ENCODE measurements at regions not wholly inside any gene's neighbourhood (a gene's known extent, or its start where the extent isn't known, plus 50 kb on each side); places are given as distances from the start of the nearest gene placed in this dataset.

GRCh38 chr4:33746979-33747378 lies 2497.3 kb downstream of the ARAP2 start:
- Histone ChIP-seq H3K4me3 (ENCODE audit: low read depth, low read length, poor library complexity, severe bottlenecking) (no peak overlapping the region), H3K9me2 (ENCODE audit: low read depth, low read length) (no peaks in the 10 kb centered on the region), H3K27ac (ENCODE audit: low read depth, low read length, poor library complexity, severe bottlenecking) (peak overlapping the region; percentile 71), H3K9me3 (ENCODE audit: low read length) (no peaks in the 10 kb centered on the region), H3K4me2 (ENCODE audit: low read length) (no peak overlapping the region), H3K9ac (ENCODE audit: low read length) (no peak overlapping the region), H3F3A (ENCODE audit: insufficient read depth, low read length) (no peaks in the 10 kb centered on the region), H3K4me1 (ENCODE audit: insufficient read depth, low read length, severe bottlenecking) (peaks cover 22% of the 10 kb centered on the region), H3K27me3 (ENCODE audit: insufficient read depth, low read length) (no peaks in the 10 kb centered on the region), H3K36me3 (ENCODE audit: insufficient read depth, low read length) (no peaks in the 10 kb centered on the region), H4K20me1 (ENCODE audit: insufficient read depth, low read length) (no peaks in the 10 kb centered on the region), H3K79me2 (ENCODE audit: insufficient read depth, low read length) (no peaks in the 10 kb centered on the region), H2AFZ (ENCODE audit: low read length) (no peak overlapping the region)
- TF ChIP-seq, protein P1, sequence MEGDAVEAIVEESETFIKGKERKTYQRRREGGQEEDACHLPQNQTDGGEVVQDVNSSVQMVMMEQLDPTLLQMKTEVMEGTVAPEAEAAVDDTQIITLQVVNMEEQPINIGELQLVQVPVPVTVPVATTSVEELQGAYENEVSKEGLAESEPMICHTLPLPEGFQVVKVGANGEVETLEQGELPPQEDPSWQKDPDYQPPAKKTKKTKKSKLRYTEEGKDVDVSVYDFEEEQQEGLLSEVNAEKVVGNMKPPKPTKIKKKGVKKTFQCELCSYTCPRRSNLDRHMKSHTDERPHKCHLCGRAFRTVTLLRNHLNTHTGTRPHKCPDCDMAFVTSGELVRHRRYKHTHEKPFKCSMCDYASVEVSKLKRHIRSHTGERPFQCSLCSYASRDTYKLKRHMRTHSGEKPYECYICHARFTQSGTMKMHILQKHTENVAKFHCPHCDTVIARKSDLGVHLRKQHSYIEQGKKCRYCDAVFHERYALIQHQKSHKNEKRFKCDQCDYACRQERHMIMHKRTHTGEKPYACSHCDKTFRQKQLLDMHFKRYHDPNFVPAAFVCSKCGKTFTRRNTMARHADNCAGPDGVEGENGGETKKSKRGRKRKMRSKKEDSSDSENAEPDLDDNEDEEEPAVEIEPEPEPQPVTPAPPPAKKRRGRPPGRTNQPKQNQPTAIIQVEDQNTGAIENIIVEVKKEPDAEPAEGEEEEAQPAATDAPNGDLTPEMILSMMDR (IDR thresholded peaks at IDR 0.05; ENCODE audit: low read length): no peak
- TF ChIP-seq EZH2 (IDR thresholded peaks at IDR 0.05; ENCODE audit: borderline replicate concordance, low read length): no peak

GRCh38 chr4:33751050-33751449 lies 2493.3 kb downstream of the ARAP2 start:
- no peak for TF ChIP-seq EZH2 (IDR thresholded peaks at IDR 0.05; ENCODE audit: borderline replicate concordance, low read length)
- TF ChIP-seq, protein P1 (IDR thresholded peaks at IDR 0.05; ENCODE audit: low read length): no peak
- H3K36me3 ChIP-seq (ENCODE audit: insufficient read depth, low read length): no peaks in the 10 kb centered on the region
- H3K79me2 ChIP-seq (ENCODE audit: insufficient read depth, low read length): no peaks in the 10 kb centered on the region
- H3K4me2 ChIP-seq (ENCODE audit: low read length): no peak overlapping the region
- no peak overlapping the region for H2AFZ ChIP-seq (ENCODE audit: low read length)
- H4K20me1 ChIP-seq (ENCODE audit: insufficient read depth, low read length): no peaks in the 10 kb centered on the region
- H3K9me2 ChIP-seq (ENCODE audit: low read depth, low read length): no peaks in the 10 kb centered on the region
- H3K4me3 ChIP-seq (ENCODE audit: low read depth, low read length, poor library complexity, severe bottlenecking): no peak overlapping the region
- peaks cover 22% of the 10 kb centered on the region for H3K4me1 ChIP-seq (ENCODE audit: insufficient read depth, low read length, severe bottlenecking)
- no peak overlapping the region for H3K27ac ChIP-seq (ENCODE audit: low read depth, low read length, poor library complexity, severe bottlenecking)
- no peaks in the 10 kb centered on the region for H3K27me3 ChIP-seq (ENCODE audit: insufficient read depth, low read length)
- H3K9me3 ChIP-seq (ENCODE audit: low read length): no peaks in the 10 kb centered on the region
- no peak overlapping the region for H3K9ac ChIP-seq (ENCODE audit: low read length)
- no peaks in the 10 kb centered on the region for H3F3A ChIP-seq (ENCODE audit: insufficient read depth, low read length)

DNA sequence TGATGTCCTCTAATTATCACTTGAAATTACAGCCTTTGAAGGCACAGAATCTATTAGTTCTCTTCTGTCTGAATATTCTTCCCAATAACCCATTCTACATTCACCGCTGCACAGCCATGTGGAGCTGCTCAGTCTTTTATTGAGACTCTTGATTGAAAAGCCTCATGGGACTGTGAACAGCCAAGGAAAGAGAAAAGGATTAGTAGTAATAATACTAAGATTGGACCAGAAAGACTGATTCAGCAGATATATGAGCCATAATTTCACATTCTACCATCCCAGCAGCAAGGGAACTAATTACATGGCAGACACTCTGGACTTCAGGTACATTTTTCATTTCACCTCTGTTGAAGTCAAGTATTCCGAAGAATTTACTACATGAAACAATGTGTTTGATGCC lies 2471.7 kb downstream of the ARAP2 start:
- H3F3A ChIP-seq (ENCODE audit: insufficient read depth, low read length): no peaks in the 10 kb centered on the region
- no peaks in the 10 kb centered on the region for H3K9me2 ChIP-seq (ENCODE audit: low read depth, low read length)
- no peak overlapping the region for H3K4me2 ChIP-seq (ENCODE audit: low read length)
- no peaks in the 10 kb centered on the region for H3K79me2 ChIP-seq (ENCODE audit: insufficient read depth, low read length)
- H3K9ac ChIP-seq (ENCODE audit: low read length): no peak overlapping the region
- H3K9me3 ChIP-seq (ENCODE audit: low read length): no peaks in the 10 kb centered on the region
- H2AFZ ChIP-seq (ENCODE audit: low read length): no peak overlapping the region
- H4K20me1 ChIP-seq (ENCODE audit: insufficient read depth, low read length): no peaks in the 10 kb centered on the region
- no peaks in the 10 kb centered on the region for H3K36me3 ChIP-seq (ENCODE audit: insufficient read depth, low read length)
- no peaks in the 10 kb centered on the region for H3K27me3 ChIP-seq (ENCODE audit: insufficient read depth, low read length)
- no peak overlapping the region for H3K27ac ChIP-seq (ENCODE audit: low read depth, low read length, poor library complexity, severe bottlenecking)
- no peak overlapping the region for H3K4me3 ChIP-seq (ENCODE audit: low read depth, low read length, poor library complexity, severe bottlenecking)
- no peak for TF ChIP-seq EZH2 (IDR thresholded peaks at IDR 0.05; ENCODE audit: borderline replicate concordance, low read length)
- TF ChIP-seq, protein P1 (IDR thresholded peaks at IDR 0.05; ENCODE audit: low read length): no peak
- no peaks in the 10 kb centered on the region for H3K4me1 ChIP-seq (ENCODE audit: insufficient read depth, low read length, severe bottlenecking)

All from OCI-LY1 (cell line).